ENCODE measurements at regions not wholly inside any gene's neighbourhood (a gene's known extent, or its start where the extent isn't known, plus 50 kb on each side); places are given as distances from the start of the nearest gene placed in this dataset.

- peak; percentile 37 for TF ChIP-seq CTCF (IDR thresholded peaks at IDR 0.05; ENCODE audit: poor library complexity, severe bottlenecking)
- TF ChIP-seq EP300 (conservative IDR thresholded peaks at IDR 0.05; ENCODE audit: poor library complexity, severe bottlenecking): no peak
- TF ChIP-seq SMC3 (conservative IDR thresholded peaks at IDR 0.05; ENCODE audit: poor library complexity): peak; percentile 27
Observed at GRCh38 chr5:171629628-171630349, 155.8 kb upstream of the SMIM23 start.

All from neural cell (in vitro differentiated cells).